ENCODE measurements at regions not wholly inside any gene's neighbourhood (a gene's known extent, or its start where the extent isn't known, plus 50 kb on each side); places are given as distances from the start of the nearest gene placed in this dataset.

GRCh38 chr2:163291790-163292189 is 444.0 kb downstream of the FIGN start:
- DNase-seq: no peak
- WGBS, 2 donors: 88 to 91% methylated on average over 6 of the region's 6 CpGs

GRCh38 chr2:163281717-163282116 is 443.1 kb upstream of the KCNH7 start:
- Histone ChIP-seq H3K27ac (no peak overlapping the region), H3K9me3 (no peaks in the 10 kb centered on the region), H3K4me1 (no peaks in the 10 kb centered on the region), H3K4me3 (no peak overlapping the region), H3K36me3 (ENCODE audit: low read depth, missing control alignments) (no peaks in the 10 kb centered on the region), H3K27me3 (no peaks in the 10 kb centered on the region)
- TF ChIP-seq POLR2A (IDR thresholded peaks at IDR 0.05) (no peak), CTCF (IDR thresholded peaks at IDR 0.05) (no peak)
- intact Hi-C loops (cut with DNase I; ENCODE audit: low total_unique reads): no loop called here
- WGBS, 2 donors: 82 to 84% methylated on average over 2 of the region's 2 CpGs
- no peak for DNase-seq

More at GRCh38 chr2:163291790-163292189, 444.0 kb downstream of the FIGN start:
- no peak for TF ChIP-seq POLR2A (IDR thresholded peaks at IDR 0.05)
- TF ChIP-seq CTCF (IDR thresholded peaks at IDR 0.05): no peak
- no peak overlapping the region for H3K27ac ChIP-seq
- H3K36me3 ChIP-seq (ENCODE audit: low read depth, missing control alignments): no peaks in the 10 kb centered on the region
- H3K27me3 ChIP-seq: no peaks in the 10 kb centered on the region
- H3K4me3 ChIP-seq: no peak overlapping the region
- intact Hi-C loops (cut with DNase I; ENCODE audit: low total_unique reads): loop anchor here (5.0 kb wide), 1 partner anchor 64 kb away; no protein-coding TSS in a partner anchor
- H3K4me1 ChIP-seq: no peaks in the 10 kb centered on the region
- no peaks in the 10 kb centered on the region for H3K9me3 ChIP-seq

GRCh38 chr2:163269374-163270021 is 430.9 kb upstream of the KCNH7 start:
- intact Hi-C loops (cut with DNase I; ENCODE audit: low total_unique reads): no loop called here
- no peak for DNase-seq
- TF ChIP-seq POLR2A (IDR thresholded peaks at IDR 0.05) (no peak), CTCF (IDR thresholded peaks at IDR 0.05) (no peak)
- no peaks in the 10 kb centered on the region for H3K4me1 ChIP-seq
- H3K9me3 ChIP-seq: no peaks in the 10 kb centered on the region
- H3K27me3 ChIP-seq: no peaks in the 10 kb centered on the region
- no peak overlapping the region for H3K4me3 ChIP-seq
- H3K36me3 ChIP-seq (ENCODE audit: low read depth, missing control alignments): no peaks in the 10 kb centered on the region
- WGBS, 2 donors: 74 to 78% methylated on average over 9 of the region's 9 CpGs
- no peak overlapping the region for H3K27ac ChIP-seq

- Histone ChIP-seq H3K4me3 (no peak overlapping the region), H3K9me3 (no peaks in the 10 kb centered on the region), H3K36me3 (ENCODE audit: low read depth, missing control alignments) (no peaks in the 10 kb centered on the region), H3K27me3 (no peaks in the 10 kb centered on the region), H3K4me1 (no peaks in the 10 kb centered on the region), H3K27ac (no peak overlapping the region)
- no peak for DNase-seq
- intact Hi-C loops (cut with DNase I; ENCODE audit: low total_unique reads): no loop called here
- TF ChIP-seq POLR2A (IDR thresholded peaks at IDR 0.05): no peak
- TF ChIP-seq CTCF (IDR thresholded peaks at IDR 0.05): no peak
- WGBS, 2 donors: 73 to 75% methylated on average over 1 of the region's 1 CpG
Measured at GRCh38 chr2:163266772-163267171, 428.2 kb upstream of the KCNH7 start.

- no peak overlapping the region for H3K27ac ChIP-seq
- no peaks in the 10 kb centered on the region for H3K4me1 ChIP-seq
- H3K27me3 ChIP-seq: no peaks in the 10 kb centered on the region
- intact Hi-C loops (cut with DNase I; ENCODE audit: low total_unique reads): no loop called here
- H3K36me3 ChIP-seq (ENCODE audit: low read depth, missing control alignments): no peaks in the 10 kb centered on the region
- H3K9me3 ChIP-seq: no peaks in the 10 kb centered on the region
- TF ChIP-seq POLR2A (IDR thresholded peaks at IDR 0.05) (no peak), CTCF (IDR thresholded peaks at IDR 0.05) (no peak)
- no peak overlapping the region for H3K4me3 ChIP-seq
- DNase-seq: no peak
Measured at GRCh38 chr2:163265562-163265961, 427.0 kb upstream of the KCNH7 start.
